Stimulated activated naive CD4-positive, alpha-beta T cell treated with Interleukin-2 at 50 U/mL for 16 hours (primary cell): ENCODE measurements at regions not wholly inside any gene's neighbourhood (a gene's known extent, or its start where the extent isn't known, plus 50 kb on each side); places are given as distances from the start of the nearest gene placed in this dataset.
"Not testable (repeated sequence)": the region's sequence is repeated elsewhere in the genome, so short reads cannot be mapped to it uniquely, and the experiment has no call there.

Source experiments
- DNase-seq: peaks from one replicate; lab custom pipeline; 2025; lab: John Stamatoyannopoulos, UW

DNA sequence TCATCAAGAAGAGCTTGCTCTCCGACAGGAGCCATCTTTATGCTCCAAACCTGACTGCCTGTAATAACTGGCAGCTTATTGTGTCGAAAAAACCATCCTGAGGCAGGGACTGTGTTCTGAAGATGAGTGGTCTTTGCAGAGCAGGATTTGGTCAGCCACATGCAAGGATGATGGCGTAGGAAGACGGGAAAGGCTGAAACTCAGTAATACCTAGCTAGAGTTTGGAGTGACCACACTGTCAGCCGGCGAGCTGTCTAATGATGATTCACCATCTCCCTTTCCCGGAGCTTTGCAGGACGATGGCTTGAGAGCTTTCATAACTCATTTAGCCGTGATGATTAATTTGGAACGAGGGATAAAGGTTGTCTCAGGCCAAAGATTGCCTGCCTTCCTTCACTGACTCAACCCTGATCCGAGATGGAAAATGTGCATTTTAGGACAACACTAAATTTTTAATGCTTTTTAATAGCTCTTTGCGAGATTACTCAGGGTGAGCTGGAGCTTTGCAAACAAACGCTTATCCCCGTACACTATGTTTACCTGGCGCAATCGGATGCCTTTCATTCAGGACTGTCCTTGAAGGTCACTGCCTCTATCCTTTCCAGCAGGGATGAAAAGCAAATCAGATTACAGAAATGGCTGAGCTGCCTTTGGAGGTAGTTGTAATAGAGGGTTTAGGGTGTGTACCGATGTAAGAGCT lies 288.5 kb downstream of the ASMT start:
- no peak for DNase-seq

DNA sequence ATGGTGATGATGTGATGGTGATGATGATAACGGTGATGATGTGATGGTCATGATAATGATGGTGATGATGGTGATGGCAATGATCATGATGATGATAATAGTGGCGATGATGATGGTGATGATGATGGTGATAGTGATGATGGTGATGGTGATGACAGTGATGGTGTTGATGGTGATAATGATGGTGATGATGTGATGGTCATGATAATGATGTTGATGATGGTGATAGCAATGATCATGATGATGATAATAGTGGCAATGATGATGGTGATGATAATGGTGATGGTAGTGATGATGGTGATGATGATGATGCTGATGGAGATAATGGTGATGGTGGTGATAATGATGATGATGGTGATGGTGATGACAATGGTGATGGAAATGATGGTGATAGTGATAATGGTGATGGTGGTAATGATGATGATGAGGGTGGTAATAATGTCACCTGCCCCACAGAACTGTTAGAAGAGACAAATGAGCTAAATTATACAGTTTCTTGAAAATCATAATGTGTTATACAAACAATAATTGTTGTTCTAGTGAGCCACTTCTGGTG lies 289.9 kb downstream of the ASMT start:
- DNase-seq = no peak

DNA sequence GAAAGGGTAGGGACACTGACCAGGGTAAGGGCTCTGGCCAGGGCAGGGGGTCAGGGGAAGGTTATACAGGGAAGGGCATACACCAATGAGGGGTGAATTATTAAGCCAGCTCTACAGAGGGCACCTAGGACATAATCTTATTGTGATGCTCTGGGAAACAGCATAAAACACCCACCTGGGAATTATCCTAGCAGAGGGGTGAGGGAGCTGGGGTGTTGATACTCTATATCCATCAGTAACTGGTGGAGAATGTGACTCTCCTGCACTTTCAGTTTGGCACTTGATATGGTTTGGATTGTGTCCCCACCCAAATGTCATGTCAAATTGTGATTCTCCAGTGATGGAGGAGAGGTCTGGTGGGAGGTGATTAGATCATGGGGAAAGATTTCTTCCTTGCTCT lies 291.2 kb downstream of the ASMT start:
- DNase-seq = no peak

DNA sequence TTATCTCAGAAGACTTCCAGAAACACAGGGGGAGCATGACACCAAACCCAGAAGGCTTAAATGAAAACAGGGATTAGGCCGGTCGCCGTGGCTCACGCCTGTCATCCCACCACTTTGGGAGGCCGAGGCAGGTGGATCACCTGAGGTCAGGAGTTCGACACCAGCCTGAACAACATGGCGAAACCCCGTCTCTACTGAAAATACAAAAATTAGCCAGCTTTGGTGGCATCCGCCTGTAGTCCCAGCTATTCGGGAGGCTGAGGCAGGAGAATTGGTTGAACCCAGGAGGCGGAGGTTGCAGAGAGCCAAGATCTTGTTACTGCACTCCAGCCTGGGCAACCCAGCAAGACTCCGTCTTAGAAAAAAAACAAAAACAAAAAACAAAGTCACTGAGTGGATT lies 294.1 kb downstream of the ASMT start:
- not testable (repeated sequence) for DNase-seq

GRCh38 chrX:1909419-1910206 lies 294.8 kb downstream of the ASMT start:
- no peak for DNase-seq

- no peak for DNase-seq
These were observed 295.3 kb downstream of the ASMT start for GRCh38 chrX:1910207-1910470.

- DNase-seq = no peak
These were observed 296.7 kb downstream of the ASMT start for GRCh38 chrX:1911401-1912128.

DNA sequence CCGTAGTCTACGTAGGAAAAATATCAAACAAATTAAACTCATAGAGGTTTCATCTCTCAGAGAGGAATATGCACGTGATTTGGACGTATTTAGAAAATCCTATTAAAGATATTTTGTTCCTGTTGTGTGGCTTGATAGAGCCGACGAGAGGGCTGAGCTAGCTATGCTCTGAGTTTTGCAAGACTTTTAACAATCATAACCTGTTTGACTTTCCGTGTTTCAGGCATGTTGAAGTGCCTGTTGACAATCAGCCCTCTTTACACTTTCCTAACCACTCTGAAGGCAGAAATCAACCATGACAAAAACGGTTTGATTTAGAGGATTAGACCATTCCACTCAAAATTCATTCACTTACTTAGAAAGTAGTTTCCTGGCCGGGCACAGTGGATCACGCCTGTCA lies 297.3 kb downstream of the ASMT start:
- no peak for DNase-seq

DNA sequence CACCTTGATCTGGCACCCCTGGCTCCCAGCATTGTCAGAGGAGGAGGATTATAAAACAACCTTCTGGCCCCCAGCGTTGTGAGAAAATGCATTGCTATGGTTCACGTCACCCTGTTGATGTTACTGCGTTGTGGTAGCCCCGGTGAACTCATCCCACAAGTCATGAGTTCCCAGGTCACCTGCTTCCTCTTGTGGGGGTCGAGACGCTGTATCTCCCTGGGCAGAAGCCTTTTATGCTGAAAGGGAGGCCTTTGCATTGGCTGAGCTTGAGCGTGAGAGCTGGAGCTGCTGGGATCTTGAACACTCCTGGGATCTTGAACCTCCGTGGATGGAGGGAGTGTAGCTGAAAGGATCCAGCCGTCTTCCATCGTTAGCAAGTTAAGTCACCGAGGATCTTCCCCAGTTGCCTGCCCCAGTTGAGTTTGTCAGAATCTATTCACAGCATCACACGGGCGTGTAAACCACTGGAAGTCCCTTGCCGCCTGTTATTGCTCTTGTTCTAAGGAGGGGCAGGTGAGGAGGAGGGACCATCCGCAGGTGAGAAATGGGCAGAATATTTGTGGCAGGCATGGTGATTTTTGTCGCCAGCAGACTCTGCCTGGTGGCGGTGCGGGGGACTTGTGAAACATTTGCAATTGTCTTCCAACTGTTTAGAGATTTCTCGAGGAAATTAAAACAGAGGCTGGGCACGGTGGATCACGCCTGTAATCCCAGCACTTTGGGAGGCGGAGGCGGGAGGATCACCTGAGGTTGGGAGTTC lies 299.9 kb downstream of the ASMT start:
- no peak for DNase-seq

GRCh38 chrX:1918780-1919179 lies 303.9 kb downstream of the ASMT start:
- DNase-seq = no peak

GRCh38 chrX:1925053-1925481 lies 310.2 kb downstream of the ASMT start:
- DNase-seq = no peak

- no peak for DNase-seq
These were observed 313.9 kb downstream of the ASMT start for GRCh38 chrX:1928805-1929204.

GRCh38 chrX:1932231-1932630 lies 317.4 kb downstream of the ASMT start:
- DNase-seq = no peak

DNA sequence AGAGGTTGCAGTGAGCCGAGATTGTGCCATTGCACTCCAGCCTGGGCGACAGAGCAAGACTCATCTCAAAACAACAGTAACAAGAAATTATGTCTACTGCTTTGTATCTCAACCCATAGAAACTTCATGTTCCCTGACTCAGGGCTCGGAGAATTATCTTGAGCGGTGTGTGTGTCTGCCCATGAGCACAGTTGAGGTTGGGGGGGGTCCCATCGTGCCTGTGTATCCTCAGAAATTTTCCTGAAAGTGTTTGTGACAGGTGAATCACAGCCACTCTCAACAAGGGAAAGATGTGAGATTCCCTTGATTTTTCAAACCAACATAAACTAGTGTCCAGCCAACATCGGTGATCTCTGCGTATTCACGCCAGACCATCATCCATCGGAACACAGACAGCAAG lies 319.1 kb downstream of the ASMT start:
- DNase-seq = no peak

DNA sequence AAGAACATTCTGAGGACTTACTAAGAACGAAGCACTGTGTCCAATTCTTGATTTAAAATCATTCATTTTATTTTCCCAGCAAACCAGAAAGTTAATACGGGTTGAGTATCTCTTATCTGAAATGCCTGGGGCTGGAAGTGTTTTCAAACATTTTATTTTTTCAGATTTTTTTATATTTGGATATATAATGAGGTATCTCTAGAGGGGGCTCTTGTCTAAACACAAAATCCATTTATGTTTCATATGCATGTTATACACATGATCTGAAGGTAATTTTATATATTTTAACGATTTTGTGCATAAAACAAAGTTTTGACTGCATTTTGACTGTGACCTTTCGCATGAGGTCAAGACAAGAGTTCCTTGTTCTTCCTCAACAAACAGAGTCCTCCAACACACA lies 320.9 kb downstream of the ASMT start:
- DNase-seq = no peak

- DNase-seq = no peak
These were observed 323.3 kb downstream of the ASMT start for GRCh38 chrX:1938190-1938589.

DNA sequence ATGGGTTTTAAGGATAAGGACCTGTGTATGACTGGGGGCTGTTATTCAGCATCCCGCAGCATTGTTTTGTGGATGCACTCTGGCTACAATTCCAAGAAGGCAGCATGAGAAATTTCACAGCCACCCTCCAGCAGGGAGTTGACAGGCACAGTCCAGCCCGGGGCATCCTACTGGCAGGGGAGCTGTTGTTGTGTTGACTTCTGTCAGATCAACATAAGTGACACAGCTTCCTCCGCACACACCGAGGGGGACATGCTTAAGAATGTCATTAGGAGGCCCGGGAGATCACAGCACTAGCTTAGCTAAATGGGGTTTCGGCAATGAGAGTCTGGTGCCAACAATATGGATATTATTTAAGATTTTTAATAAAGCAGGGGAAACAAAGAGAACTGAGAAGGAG lies 326.5 kb downstream of the ASMT start:
- no peak for DNase-seq

DNA sequence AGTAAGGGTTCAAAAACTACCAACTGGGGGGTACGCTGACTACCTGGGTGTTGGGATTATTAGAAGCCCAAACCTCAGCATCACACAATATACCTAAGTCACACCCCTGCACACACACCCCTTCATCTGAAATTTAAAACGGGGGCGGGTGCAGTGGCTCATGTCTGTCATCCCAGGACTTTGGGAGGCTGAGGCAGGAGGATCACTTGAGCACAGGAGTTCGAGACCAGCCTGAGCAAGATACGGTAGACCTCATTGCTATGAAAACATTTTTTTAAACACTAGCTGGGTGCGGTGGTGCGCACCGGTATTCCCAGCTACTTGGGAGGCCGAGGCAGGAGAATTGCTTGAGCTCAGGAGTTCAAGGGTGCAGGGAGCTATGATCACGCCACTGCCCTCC lies 331.0 kb downstream of the ASMT start:
- no peak for DNase-seq

- DNase-seq = no peak
These were observed 332.1 kb downstream of the ASMT start for GRCh38 chrX:1946974-1947373.
